ENCODE measurements at regions not wholly inside any gene's neighbourhood (a gene's known extent, or its start where the extent isn't known, plus 50 kb on each side); places are given as distances from the start of the nearest gene placed in this dataset.

DNA sequence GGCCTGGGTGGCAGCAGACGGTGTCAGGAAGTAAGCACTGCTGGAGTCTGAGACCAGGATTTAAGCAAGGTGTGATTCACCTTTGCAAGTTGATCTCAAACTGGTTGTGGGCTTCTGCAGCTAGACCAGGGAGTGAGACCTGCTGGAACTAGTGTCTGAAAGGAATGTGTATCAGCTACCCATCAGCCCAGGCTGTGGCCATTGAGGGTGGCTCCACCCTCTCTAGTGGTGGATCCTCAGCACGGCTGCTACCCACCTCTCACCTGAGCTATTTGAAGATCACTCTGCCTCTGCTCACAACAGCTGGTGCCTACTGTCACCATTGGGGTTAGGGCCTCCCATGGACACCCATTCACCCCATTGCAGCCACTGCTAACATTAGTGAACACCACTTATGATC, 140.3 kb upstream of the DCBLD2 start:
- TF ChIP-seq, protein P1, sequence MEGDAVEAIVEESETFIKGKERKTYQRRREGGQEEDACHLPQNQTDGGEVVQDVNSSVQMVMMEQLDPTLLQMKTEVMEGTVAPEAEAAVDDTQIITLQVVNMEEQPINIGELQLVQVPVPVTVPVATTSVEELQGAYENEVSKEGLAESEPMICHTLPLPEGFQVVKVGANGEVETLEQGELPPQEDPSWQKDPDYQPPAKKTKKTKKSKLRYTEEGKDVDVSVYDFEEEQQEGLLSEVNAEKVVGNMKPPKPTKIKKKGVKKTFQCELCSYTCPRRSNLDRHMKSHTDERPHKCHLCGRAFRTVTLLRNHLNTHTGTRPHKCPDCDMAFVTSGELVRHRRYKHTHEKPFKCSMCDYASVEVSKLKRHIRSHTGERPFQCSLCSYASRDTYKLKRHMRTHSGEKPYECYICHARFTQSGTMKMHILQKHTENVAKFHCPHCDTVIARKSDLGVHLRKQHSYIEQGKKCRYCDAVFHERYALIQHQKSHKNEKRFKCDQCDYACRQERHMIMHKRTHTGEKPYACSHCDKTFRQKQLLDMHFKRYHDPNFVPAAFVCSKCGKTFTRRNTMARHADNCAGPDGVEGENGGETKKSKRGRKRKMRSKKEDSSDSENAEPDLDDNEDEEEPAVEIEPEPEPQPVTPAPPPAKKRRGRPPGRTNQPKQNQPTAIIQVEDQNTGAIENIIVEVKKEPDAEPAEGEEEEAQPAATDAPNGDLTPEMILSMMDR (IDR thresholded peaks at IDR 0.05), result no peak
- TF ChIP-seq POLR2A (IDR thresholded peaks at IDR 0.05), result no peak
